ENCODE measurements at regions not wholly inside any gene's neighbourhood (a gene's known extent, or its start where the extent isn't known, plus 50 kb on each side); places are given as distances from the start of the nearest gene placed in this dataset.

- DNase-seq (ENCODE audit: low spot score): no peak
These were observed 352.1 kb upstream of the KIF2A start for GRCh38 chr5:61953913-61954312.

GRCh38 chr5:61964201-61964600 lies 341.8 kb upstream of the KIF2A start:
- peak; percentile 72 for DNase-seq (ENCODE audit: low spot score)

GRCh38 chr5:61965069-61965468 lies 340.9 kb upstream of the KIF2A start:
- DNase-seq (ENCODE audit: low spot score): no peak

- no peak for DNase-seq (ENCODE audit: low spot score)
These were observed 340.5 kb upstream of the KIF2A start for GRCh38 chr5:61965490-61965889.

- no peak for DNase-seq (ENCODE audit: low spot score)
These were observed 339.6 kb upstream of the KIF2A start for GRCh38 chr5:61966296-61966955.

GRCh38 chr5:61966997-61967396 lies 339.0 kb upstream of the KIF2A start:
- peak; percentile 13 for DNase-seq (ENCODE audit: low spot score)

- no peak for DNase-seq (ENCODE audit: low spot score)
These were observed 338.3 kb upstream of the KIF2A start for GRCh38 chr5:61967681-61968080.

- DNase-seq (ENCODE audit: low spot score): peak; percentile 69
These were observed 336.7 kb upstream of the KIF2A start for GRCh38 chr5:61969347-61969746.

- DNase-seq (ENCODE audit: low spot score): peak; percentile 37
These were observed 336.3 kb upstream of the KIF2A start for GRCh38 chr5:61969755-61970154.

- no peak for DNase-seq (ENCODE audit: low spot score)
These were observed 335.8 kb upstream of the KIF2A start for GRCh38 chr5:61970218-61970617.

- DNase-seq (ENCODE audit: low spot score): no peak
These were observed 331.3 kb upstream of the KIF2A start for GRCh38 chr5:61974680-61975079.

- no peak for DNase-seq (ENCODE audit: low spot score)
These were observed 324.1 kb upstream of the KIF2A start for GRCh38 chr5:61981886-61982285.

- no peak for DNase-seq (ENCODE audit: low spot score)
These were observed 314.6 kb upstream of the KIF2A start for GRCh38 chr5:61991430-61991829.

GRCh38 chr5:61991866-61992265 lies 314.1 kb upstream of the KIF2A start:
- DNase-seq (ENCODE audit: low spot score): no peak

GRCh38 chr5:61993295-61993927 lies 312.6 kb upstream of the KIF2A start:
- no peak for DNase-seq (ENCODE audit: low spot score)

GRCh38 chr5:61994171-61994570 lies 311.8 kb upstream of the KIF2A start:
- DNase-seq (ENCODE audit: low spot score): no peak

- no peak for DNase-seq (ENCODE audit: low spot score)
These were observed 310.5 kb upstream of the KIF2A start for GRCh38 chr5:61995486-61995885.

- DNase-seq (ENCODE audit: low spot score): no peak
These were observed 306.6 kb upstream of the KIF2A start for GRCh38 chr5:61999371-61999770.

- DNase-seq (ENCODE audit: low spot score): no peak
These were observed 305.4 kb upstream of the KIF2A start for GRCh38 chr5:62000646-62001045.

- no peak for DNase-seq (ENCODE audit: low spot score)
These were observed 304.4 kb upstream of the KIF2A start for GRCh38 chr5:62001640-62002039.

- no peak for DNase-seq (ENCODE audit: low spot score)
These were observed 303.6 kb upstream of the KIF2A start for GRCh38 chr5:62002436-62002835.

- no peak for DNase-seq (ENCODE audit: low spot score)
These were observed 300.5 kb upstream of the KIF2A start for GRCh38 chr5:62005551-62005950.

- no peak for DNase-seq (ENCODE audit: low spot score)
These were observed 298.5 kb upstream of the KIF2A start for GRCh38 chr5:62007457-62007856.

Measured in A172 (cell line).